NCI-H82 treated with DMSO at 0.1 percent for 48 hours (cell line): ENCODE measurements at regions not wholly inside any gene's neighbourhood (a gene's known extent, or its start where the extent isn't known, plus 50 kb on each side); places are given as distances from the start of the nearest gene placed in this dataset.
"Not testable (repeated sequence)": the region's sequence is repeated elsewhere in the genome, so short reads cannot be mapped to it uniquely, and the experiment has no call there.

ENCODE experiments used
- DNase-seq: peaks from one replicate; lab custom pipeline; 2025; ENCODE audit not compliant: unreplicated experiment; lab: John Stamatoyannopoulos, UW

- DNase-seq: no peak
Measured at GRCh38 chr14:22213120-22213519, 375.9 kb downstream of the DAD1 start.

- DNase-seq: no peak
Measured at GRCh38 chr14:22210906-22211305, 378.1 kb downstream of the DAD1 start.

- DNase-seq: no peak
Measured at GRCh38 chr14:22210026-22210425, 379.0 kb downstream of the DAD1 start.

GRCh38 chr14:22203036-22203435 is 386.0 kb downstream of the DAD1 start:
- DNase-seq: no peak

GRCh38 chr14:22202313-22202712 is 386.7 kb downstream of the DAD1 start:
- DNase-seq: no peak

GRCh38 chr14:22200977-22201605 is 387.9 kb downstream of the DAD1 start:
- DNase-seq: no peak

- not testable (repeated sequence) for DNase-seq
Measured at GRCh38 chr14:22200131-22200530, 388.9 kb downstream of the DAD1 start.

- no peak for DNase-seq
Measured at GRCh38 chr14:22194664-22195063, 394.4 kb downstream of the DAD1 start.

- no peak for DNase-seq
Measured at GRCh38 chr14:22190411-22191191, 398.4 kb downstream of the DAD1 start.

- DNase-seq: no peak
Measured at GRCh38 chr14:22189881-22190280, 399.1 kb downstream of the DAD1 start.

GRCh38 chr14:22188318-22188717 is 400.7 kb downstream of the DAD1 start:
- DNase-seq: no peak

- DNase-seq: no peak
Measured at GRCh38 chr14:22185789-22186188, 403.2 kb downstream of the DAD1 start.

- DNase-seq: no peak
Measured at GRCh38 chr14:22185191-22185590, 403.8 kb downstream of the DAD1 start.

- DNase-seq: no peak
Measured at GRCh38 chr14:22184830-22185168, 404.2 kb downstream of the DAD1 start.

- DNase-seq: no peak
Measured at GRCh38 chr14:22184157-22184829, 404.7 kb downstream of the DAD1 start.

- no peak for DNase-seq
Measured at GRCh38 chr14:22180045-22180444, 409.0 kb downstream of the DAD1 start.

GRCh38 chr14:22179190-22179589 is 409.8 kb downstream of the DAD1 start:
- DNase-seq: no peak

- no peak for DNase-seq
Measured at GRCh38 chr14:22178333-22178839, 410.6 kb downstream of the DAD1 start.

GRCh38 chr14:22177870-22178269 is 411.2 kb downstream of the DAD1 start:
- DNase-seq: no peak

GRCh38 chr14:22176957-22177356 is 412.1 kb downstream of the DAD1 start:
- no peak for DNase-seq

GRCh38 chr14:22175278-22175558 is 413.8 kb downstream of the DAD1 start:
- DNase-seq: not testable (repeated sequence)
